ENCODE measurements at regions not wholly inside any gene's neighbourhood (a gene's known extent, or its start where the extent isn't known, plus 50 kb on each side); places are given as distances from the start of the nearest gene placed in this dataset.

DNA sequence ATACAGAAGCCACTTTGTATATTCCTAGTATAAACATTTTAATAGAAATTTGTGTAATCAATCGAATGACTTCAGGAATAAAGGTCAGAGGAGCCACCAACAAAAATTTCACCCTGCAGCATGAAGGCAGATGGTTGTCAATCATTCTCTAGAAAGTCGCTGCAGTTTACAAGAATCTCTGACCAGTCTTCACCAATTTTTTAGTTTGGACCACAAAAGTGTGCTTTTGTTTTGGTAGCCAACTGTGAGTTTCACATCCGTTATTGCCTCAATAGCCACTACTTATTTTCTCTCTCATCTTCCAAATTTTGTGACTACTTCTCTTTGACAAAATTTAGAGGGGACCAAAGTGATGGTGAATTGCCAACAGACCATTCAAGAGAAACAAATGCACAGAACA, 1155.6 kb downstream of the AMY1C start:
- Histone ChIP-seq H2AFZ (no peak overlapping the region), H3K27ac (no peak overlapping the region)

DNA sequence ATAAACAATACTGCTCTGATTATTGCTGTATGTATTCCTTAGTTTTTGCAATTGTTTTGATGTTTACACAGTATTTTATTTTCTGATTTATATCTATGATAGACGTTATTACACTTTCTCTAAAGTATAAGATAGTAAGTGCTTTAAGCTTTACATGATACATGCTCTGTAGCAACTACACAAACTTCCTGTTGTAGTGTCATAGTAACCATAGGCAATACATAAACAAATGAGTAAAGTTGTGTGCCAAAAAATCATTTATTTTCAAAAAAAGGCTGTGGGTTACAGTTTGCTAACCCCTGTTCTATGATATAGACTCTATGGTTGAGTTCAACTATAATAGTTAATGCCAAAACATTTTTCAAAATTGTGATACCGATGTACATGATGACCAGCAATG, 1156.4 kb downstream of the AMY1C start:
- H3K9me2 ChIP-seq (replicated peaks; ENCODE audit: insufficient read depth), result no peaks in the 10 kb centered on the region
- TF ChIP-seq EZH2phosphoT487 (IDR thresholded peaks at IDR 0.05; ENCODE audit: low read depth, severe bottlenecking, unreplicated experiment), result no peak
- TF ChIP-seq, protein P1, sequence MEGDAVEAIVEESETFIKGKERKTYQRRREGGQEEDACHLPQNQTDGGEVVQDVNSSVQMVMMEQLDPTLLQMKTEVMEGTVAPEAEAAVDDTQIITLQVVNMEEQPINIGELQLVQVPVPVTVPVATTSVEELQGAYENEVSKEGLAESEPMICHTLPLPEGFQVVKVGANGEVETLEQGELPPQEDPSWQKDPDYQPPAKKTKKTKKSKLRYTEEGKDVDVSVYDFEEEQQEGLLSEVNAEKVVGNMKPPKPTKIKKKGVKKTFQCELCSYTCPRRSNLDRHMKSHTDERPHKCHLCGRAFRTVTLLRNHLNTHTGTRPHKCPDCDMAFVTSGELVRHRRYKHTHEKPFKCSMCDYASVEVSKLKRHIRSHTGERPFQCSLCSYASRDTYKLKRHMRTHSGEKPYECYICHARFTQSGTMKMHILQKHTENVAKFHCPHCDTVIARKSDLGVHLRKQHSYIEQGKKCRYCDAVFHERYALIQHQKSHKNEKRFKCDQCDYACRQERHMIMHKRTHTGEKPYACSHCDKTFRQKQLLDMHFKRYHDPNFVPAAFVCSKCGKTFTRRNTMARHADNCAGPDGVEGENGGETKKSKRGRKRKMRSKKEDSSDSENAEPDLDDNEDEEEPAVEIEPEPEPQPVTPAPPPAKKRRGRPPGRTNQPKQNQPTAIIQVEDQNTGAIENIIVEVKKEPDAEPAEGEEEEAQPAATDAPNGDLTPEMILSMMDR (IDR thresholded peaks at IDR 0.05; ENCODE audit: poor library complexity), result no peak
- no peak for TF ChIP-seq EZH2 (IDR thresholded peaks at IDR 0.05; ENCODE audit: borderline replicate concordance)

More for the DNA sequence above, 1155.6 kb downstream of the AMY1C start:
- H3K9me2 ChIP-seq (replicated peaks; ENCODE audit: insufficient read depth), result no peaks in the 10 kb centered on the region
- H3K27me3 ChIP-seq, result no peaks in the 10 kb centered on the region
- H3K4me2 ChIP-seq, result no peak overlapping the region
- H3K36me3 ChIP-seq (replicated peaks; ENCODE audit: insufficient read depth, low read depth), result no peaks in the 10 kb centered on the region
- no peak overlapping the region for H3K4me3 ChIP-seq
- H3K4me1 ChIP-seq (ENCODE audit: insufficient read depth), result no peaks in the 10 kb centered on the region
- no peak for DNase-seq (ENCODE audit: low spot score)
- H4K20me1 ChIP-seq (ENCODE audit: insufficient read depth, poor library complexity, severe bottlenecking), result no peaks in the 10 kb centered on the region
- H3K9me3 ChIP-seq (ENCODE audit: low read depth), result no peaks in the 10 kb centered on the region
- H3K79me2 ChIP-seq, result no peaks in the 10 kb centered on the region
- TF ChIP-seq, protein P1 (IDR thresholded peaks at IDR 0.05; ENCODE audit: poor library complexity), result no peak
- no peak for TF ChIP-seq EZH2 (IDR thresholded peaks at IDR 0.05; ENCODE audit: borderline replicate concordance)
- 78% methylated on average over 3 of the region's 3 CpGs for WGBS (ENCODE audit: low lambda C conversion rate, missing lambda C conversion rate)

GRCh38 chr1:104919188-104919587, 1169.5 kb downstream of the AMY1C start:
- H3K4me2 ChIP-seq, result no peak overlapping the region

More for the DNA sequence above, 1156.4 kb downstream of the AMY1C start:
- no peak overlapping the region for H3K27ac ChIP-seq
- no peak for DNase-seq (ENCODE audit: low spot score)
- no peaks in the 10 kb centered on the region for H3K27me3 ChIP-seq
- H3K79me2 ChIP-seq, result no peaks in the 10 kb centered on the region
- H3K4me3 ChIP-seq, result no peak overlapping the region
- WGBS (ENCODE audit: low lambda C conversion rate, missing lambda C conversion rate), result 47% methylated on average over 2 of the region's 2 CpGs
- H3K36me3 ChIP-seq (replicated peaks; ENCODE audit: insufficient read depth, low read depth), result no peaks in the 10 kb centered on the region
- H2AFZ ChIP-seq, result no peak overlapping the region
- no peak overlapping the region for H3K4me2 ChIP-seq
- no peaks in the 10 kb centered on the region for H3K9me3 ChIP-seq (ENCODE audit: low read depth)
- no peaks in the 10 kb centered on the region for H3K4me1 ChIP-seq (ENCODE audit: insufficient read depth)
- H4K20me1 ChIP-seq (ENCODE audit: insufficient read depth, poor library complexity, severe bottlenecking), result no peaks in the 10 kb centered on the region

More at GRCh38 chr1:104919188-104919587, 1169.5 kb downstream of the AMY1C start:
- no peaks in the 10 kb centered on the region for H4K20me1 ChIP-seq (ENCODE audit: insufficient read depth, poor library complexity, severe bottlenecking)
- H3K4me1 ChIP-seq (ENCODE audit: insufficient read depth), result no peaks in the 10 kb centered on the region
- DNase-seq (ENCODE audit: low spot score), result no peak
- H3K27ac ChIP-seq, result no peak overlapping the region
- no peaks in the 10 kb centered on the region for H3K9me3 ChIP-seq (ENCODE audit: low read depth)
- 94% methylated on average over 1 of the region's 1 CpG for WGBS (ENCODE audit: low lambda C conversion rate, missing lambda C conversion rate)
- H3K79me2 ChIP-seq, result no peaks in the 10 kb centered on the region
- H3K36me3 ChIP-seq (replicated peaks; ENCODE audit: insufficient read depth, low read depth), result no peaks in the 10 kb centered on the region
- TF ChIP-seq EZH2 (IDR thresholded peaks at IDR 0.05; ENCODE audit: borderline replicate concordance), result no peak
- TF ChIP-seq, protein P1 (IDR thresholded peaks at IDR 0.05; ENCODE audit: poor library complexity), result no peak
- no peak for TF ChIP-seq EZH2phosphoT487 (IDR thresholded peaks at IDR 0.05; ENCODE audit: low read depth, severe bottlenecking, unreplicated experiment)
- no peaks in the 10 kb centered on the region for H3K27me3 ChIP-seq
- H3K9me2 ChIP-seq (replicated peaks; ENCODE audit: insufficient read depth), result no peaks in the 10 kb centered on the region
- no peak overlapping the region for H3K4me3 ChIP-seq
- H2AFZ ChIP-seq, result no peak overlapping the region
